ENCODE measurements at regions not wholly inside any gene's neighbourhood (a gene's known extent, or its start where the extent isn't known, plus 50 kb on each side); places are given as distances from the start of the nearest gene placed in this dataset.

DNA sequence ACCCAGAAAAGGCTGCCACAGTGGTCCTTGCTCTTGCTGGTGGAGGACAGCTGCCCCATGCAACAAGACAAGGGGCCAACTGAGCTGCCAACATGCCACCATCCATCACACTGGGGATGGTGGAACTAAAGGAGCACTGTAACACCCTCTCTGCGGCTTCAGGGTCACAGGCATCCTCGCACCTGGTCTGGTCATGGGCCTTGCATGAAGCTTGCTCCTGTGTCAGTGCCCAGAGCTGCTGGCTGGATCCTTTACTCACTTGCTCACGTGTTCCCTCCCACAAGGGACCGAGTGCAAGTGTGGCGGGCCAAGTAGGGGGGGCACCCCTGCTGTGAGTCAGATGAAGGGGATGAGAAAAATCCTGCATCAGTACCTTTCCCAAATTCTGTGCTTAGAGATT is 972.3 kb upstream of the DDX18 start:
- Histone ChIP-seq H3K14ac (ENCODE audit: insufficient read length) (no peak overlapping the region), H2BK15ac (ENCODE audit: low read length) (no peak overlapping the region), H4K20me1 (replicated peaks in 1 of 2; ENCODE audit: control insufficient read depth in 1 of 2, insufficient read depth in 2 of 2, low read length in 2 of 2) (no peaks in the 10 kb centered on the region), H3K79me1 (ENCODE audit: low read depth, low read length) (no peaks in the 10 kb centered on the region), H3K23me2 (ENCODE audit: low read depth, low read length) (no peaks in the 10 kb centered on the region), H2BK120ac (replicated peaks; ENCODE audit: low read depth, low read length) (no peak overlapping the region), H3K4me1 (replicated peaks in 1 of 4; ENCODE audit: control insufficient read depth in 3 of 4, insufficient read depth in 4 of 4, low read length in 3 of 4) (no peaks in the 10 kb centered on the region), H3K4me3 (ENCODE audit: extremely low read depth in 1 of 4, insufficient read depth in 2 of 4, low read depth in 3 of 4, low read length in 4 of 4) (no peak overlapping the region), H3K23ac (ENCODE audit: insufficient read length) (no peak overlapping the region), H3K9me3 (ENCODE audit: insufficient read depth in 2 of 2, low read depth in 1 of 2, low read length in 1 of 2) (peaks cover 0 to 3% of the 10 kb centered on the region in 2 experiments; a peak in 1 of 4 replicates), H3K27ac (ENCODE audit: low read depth, low read length) (no peak overlapping the region), H4K8ac (ENCODE audit: extremely low read depth, insufficient read depth, low read length) (no peak overlapping the region), H4K5ac (ENCODE audit: insufficient read length, low read depth, low read length) (no peak overlapping the region), H3K18ac (ENCODE audit: extremely low read depth, low read length) (no peak overlapping the region), H4K91ac (replicated peaks; ENCODE audit: insufficient read length, low read length) (no peak overlapping the region), H3K27me3 (replicated peaks in 1 of 4; ENCODE audit: control insufficient read depth in 3 of 4, extremely low read depth in 1 of 4, insufficient read depth in 3 of 4, low read length in 3 of 4) (no peaks in the 10 kb centered on the region), H2BK20ac (ENCODE audit: low read length) (no peak overlapping the region), H3K36me3 (ENCODE audit: control insufficient read depth in 2 of 4, insufficient read depth in 4 of 4, low read length in 3 of 4) (no peaks in the 10 kb centered on the region), H3K4me2 (ENCODE audit: insufficient read depth in 1 of 2, low read depth in 2 of 2, low read length in 2 of 2) (no peak overlapping the region), H2BK5ac (ENCODE audit: low read depth, low read length) (no peak overlapping the region), H3K4ac (replicated peaks; ENCODE audit: insufficient read length, low read depth, low read length) (no peak overlapping the region), H3K79me2 (ENCODE audit: control insufficient read depth in 1 of 2, insufficient read depth in 2 of 2, low read length in 2 of 2) (no peaks in the 10 kb centered on the region), H2AFZ (ENCODE audit: low read length) (no peak overlapping the region), H2AK5ac (ENCODE audit: low read depth, low read length) (no peak overlapping the region), H3K56ac (replicated peaks; ENCODE audit: insufficient read length, low read depth, low read length) (no peak overlapping the region), H2BK12ac (ENCODE audit: low read depth, low read length) (no peak overlapping the region), H3K9ac (replicated peaks in 1 of 4; ENCODE audit: extremely low read depth in 1 of 4, low read depth in 3 of 4, low read length in 3 of 4) (no peak overlapping the region)
- 58% methylated on average over 5 of the region's 5 CpGs; no CpG with 5 or more reads in 1 of the 2 experiments for WGBS, 2 experiments (ENCODE audit: extremely low coverage in 1 of 2, insufficient coverage in 1 of 2, insufficient read length in 1 of 2, insufficient replicate concordance in 2 of 2, low coverage in 1 of 2, low lambda C conversion rate in 2 of 2, missing lambda C conversion rate in 1 of 2)
- FAIRE-seq, result no peak
- DNase-seq (ENCODE audit: low read depth in 1 of 2, low spot score in 2 of 2), result no peak
- POLR2A ChIA-PET (ENCODE audit: partially characterized antibody), result no interaction called here
- CTCF ChIA-PET (ENCODE audit: partially characterized antibody), result interaction anchor here (0.8 kb wide), 1 partner anchor 16 kb away, joined by 3 read pairs; no protein-coding TSS in a partner anchor
- TF ChIP-seq TAF1 (IDR thresholded peaks at IDR 0.05; ENCODE audit: low read depth, low read length) (no peak), HDAC2 (IDR thresholded peaks at IDR 0.05; ENCODE audit: borderline replicate concordance in 1 of 2, low read depth in 2 of 2, low read length in 2 of 2) (no peak), SP1 (IDR thresholded peaks at IDR 0.05; ENCODE audit: low read depth, low read length) (no peak), FOSL1 (IDR thresholded peaks at IDR 0.05; ENCODE audit: insufficient read depth, low read depth, low read length) (no peak), EGR1 (IDR thresholded peaks at IDR 0.05; ENCODE audit: borderline replicate concordance, low read depth, low read length) (no peak), BCL11A (IDR thresholded peaks at IDR 0.05; ENCODE audit: low read depth in 2 of 2, low read length in 2 of 2) (no peak), RNF2 (IDR thresholded peaks at IDR 0.05; ENCODE audit: borderline replicate concordance, low read depth, low read length, missing control alignments, poor library complexity, severe bottlenecking) (no peak), KDM5A (IDR thresholded peaks at IDR 0.05; ENCODE audit: low read length) (no peak), KDM1A (IDR thresholded peaks at IDR 0.05; ENCODE audit: borderline replicate concordance, low read length) (no peak), NANOG (IDR thresholded peaks at IDR 0.05; ENCODE audit: insufficient read depth, low read depth, low read length, poor library complexity, severe bottlenecking) (no peak)
